Glomerular endothelial cell (primary cell): ENCODE measurements at regions not wholly inside any gene's neighbourhood (a gene's known extent, or its start where the extent isn't known, plus 50 kb on each side); places are given as distances from the start of the nearest gene placed in this dataset.

ENCODE experiments used
- DNase-seq: peaks from one replicate; pipeline ENCODE4 v3.0.0-alpha.2; 2011; ENCODE audit warnings: low read depth, low spot score; ENCODE audit errors: extremely low read depth

DNA sequence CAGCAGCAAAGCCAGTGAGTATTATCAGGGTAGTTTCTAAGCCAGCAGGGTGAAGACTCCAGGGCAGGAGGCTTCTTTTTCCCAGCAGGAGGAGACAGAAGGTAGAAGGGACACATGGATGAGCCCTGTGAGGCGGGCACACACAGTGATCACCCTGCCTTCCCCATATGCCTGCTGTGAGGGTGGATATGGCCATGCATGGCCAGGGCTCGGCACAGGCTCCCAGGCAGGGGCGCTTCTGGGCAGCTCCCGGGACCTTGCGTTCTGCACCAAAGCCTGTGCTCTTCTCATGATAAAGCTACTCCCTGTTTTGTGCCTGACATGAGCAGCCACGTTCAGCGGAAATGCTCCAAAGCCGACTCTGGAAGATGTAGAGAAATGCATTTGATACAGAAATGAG lies 807.2 kb downstream of the TYW1 start:
- DNase-seq: no peak

- no peak for DNase-seq
These were observed 809.4 kb downstream of the TYW1 start for GRCh38 chr7:67805921-67806471.

DNA sequence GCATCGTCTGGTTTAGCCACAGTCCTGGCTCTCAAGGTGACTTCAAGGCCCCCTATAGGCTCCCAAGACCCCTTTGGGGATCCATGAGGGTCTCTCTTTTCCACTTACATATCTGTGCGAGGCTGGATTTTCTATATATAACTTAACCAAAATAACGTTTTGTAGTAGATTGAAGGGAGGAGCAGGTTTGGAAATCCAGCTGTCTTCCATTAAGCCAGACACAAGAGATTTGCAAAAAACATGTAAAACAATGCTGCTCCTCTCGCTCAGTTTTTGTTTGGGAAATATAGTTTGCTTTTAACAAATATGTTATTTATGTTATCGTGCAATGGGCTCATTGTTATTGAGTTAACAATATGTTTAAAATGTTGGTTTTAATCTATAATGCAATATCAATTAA lies 811.2 kb downstream of the TYW1 start:
- DNase-seq: no peak

- no peak for DNase-seq
These were observed 813.0 kb downstream of the TYW1 start for GRCh38 chr7:67809586-67809985.

GRCh38 chr7:67813621-67814292 lies 817.1 kb downstream of the TYW1 start:
- no peak for DNase-seq

GRCh38 chr7:67817481-67817880 lies 820.8 kb downstream of the TYW1 start:
- DNase-seq: no peak

DNA sequence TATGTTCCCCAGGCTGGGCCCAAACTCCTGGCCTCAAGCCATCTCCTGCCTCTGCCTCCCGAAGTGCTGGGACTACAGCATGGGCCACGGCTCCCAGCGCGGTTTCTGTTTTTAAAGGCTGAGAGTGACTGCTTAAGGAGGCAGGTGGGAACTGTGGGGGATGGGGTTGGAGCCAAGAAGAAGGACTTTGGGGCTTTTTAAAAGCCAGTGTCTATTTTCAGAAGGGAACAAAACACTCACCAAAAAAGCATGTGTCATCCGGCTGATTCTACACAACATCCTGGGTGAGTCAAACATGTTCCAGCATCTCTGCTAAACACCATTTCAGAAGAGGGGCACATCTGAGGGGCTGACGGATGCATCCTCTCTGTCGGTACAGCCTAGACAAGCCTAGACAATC lies 824.5 kb downstream of the TYW1 start:
- no peak for DNase-seq

GRCh38 chr7:67823345-67823744 lies 826.7 kb downstream of the TYW1 start:
- DNase-seq: no peak

GRCh38 chr7:67825356-67825755 lies 828.7 kb downstream of the TYW1 start:
- no peak for DNase-seq

DNA sequence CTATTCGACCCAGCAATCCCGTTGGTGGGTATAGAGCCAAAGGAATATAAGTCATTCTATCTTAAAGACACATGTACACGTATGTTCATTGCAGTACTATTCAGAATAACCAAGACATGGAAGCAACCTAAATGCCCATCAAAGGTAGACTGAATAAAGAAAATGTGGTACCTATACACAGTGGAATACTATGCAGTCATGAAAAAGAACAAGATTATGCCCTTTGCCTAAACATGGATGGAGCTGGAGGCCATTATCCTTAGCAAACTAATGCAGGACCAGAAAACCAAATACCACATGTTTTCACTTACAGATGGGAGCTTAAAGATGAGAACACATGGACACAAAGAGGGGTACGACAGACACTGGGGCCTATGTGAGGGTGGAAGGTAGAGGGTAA lies 845.3 kb downstream of the TYW1 start:
- no peak for DNase-seq

- DNase-seq: no peak
These were observed 845.9 kb downstream of the TYW1 start for GRCh38 chr7:67842571-67842970.

- no peak for DNase-seq
These were observed 846.5 kb downstream of the TYW1 start for GRCh38 chr7:67843001-67843565.

DNA sequence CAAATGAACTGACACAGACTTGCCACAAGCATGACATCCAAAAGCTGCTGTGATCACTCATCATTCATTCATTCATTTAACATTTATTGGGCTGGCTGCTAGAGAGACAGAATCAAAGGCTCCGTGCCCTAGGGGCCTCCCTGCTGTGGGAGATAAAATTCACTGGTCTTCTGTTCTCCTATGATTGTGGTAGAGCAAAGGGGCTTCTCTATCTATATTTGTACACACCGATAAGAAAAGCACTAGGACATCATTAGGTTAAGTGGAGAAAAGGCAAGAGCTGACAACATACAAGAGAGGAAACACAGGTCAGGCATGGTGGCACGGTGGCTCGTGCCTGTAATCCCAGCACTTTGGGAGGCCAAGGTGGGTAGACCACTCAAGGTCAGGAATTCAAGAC lies 847.0 kb downstream of the TYW1 start:
- no peak for DNase-seq

- DNase-seq: no peak
These were observed 850.6 kb downstream of the TYW1 start for GRCh38 chr7:67847092-67847787.

DNA sequence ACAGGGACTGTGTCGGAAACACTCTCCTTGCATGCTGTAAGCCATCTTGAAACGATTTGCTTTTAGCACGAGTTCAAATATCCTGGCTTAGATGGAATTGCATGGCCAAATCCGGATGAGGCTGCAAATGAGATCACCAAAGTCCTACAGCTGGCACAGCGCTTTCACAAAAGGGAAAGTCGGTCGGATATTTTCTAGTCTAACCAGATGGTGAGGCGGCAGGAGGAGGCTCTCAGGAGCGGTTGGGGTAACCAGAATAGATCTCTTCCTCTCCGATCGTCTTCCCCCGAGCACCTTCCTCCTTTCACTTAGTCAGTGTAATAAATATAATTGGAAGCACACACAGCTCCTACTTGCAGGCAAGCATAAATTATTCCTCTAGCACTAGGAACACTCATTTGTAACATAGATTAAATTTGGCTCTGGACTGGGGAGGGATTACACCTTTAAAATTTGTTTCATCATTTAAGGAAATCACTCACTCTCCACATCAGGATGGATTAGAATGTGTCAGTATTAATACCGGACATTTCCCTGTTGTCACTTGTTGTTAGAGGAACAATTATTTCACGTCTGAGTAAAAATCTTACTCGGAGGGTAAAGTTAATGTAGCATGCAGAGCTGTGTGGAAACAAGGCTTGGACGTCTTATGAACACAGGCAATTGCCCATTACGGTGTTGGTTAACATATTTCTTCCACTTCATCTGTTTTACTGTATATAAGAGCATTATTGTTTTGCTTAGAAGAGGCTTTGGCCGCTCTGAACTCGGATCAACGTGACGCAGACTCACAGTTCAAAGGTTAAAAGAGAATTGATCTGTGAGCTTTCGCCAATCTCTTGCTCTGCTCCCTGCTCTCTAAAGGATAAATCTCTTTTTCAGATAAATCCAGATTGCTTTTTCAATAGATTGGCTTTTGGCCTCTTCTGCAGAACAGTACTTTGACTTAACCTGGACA lies 857.9 kb downstream of the TYW1 start:
- no peak for DNase-seq

- DNase-seq: no peak
These were observed 858.7 kb downstream of the TYW1 start for GRCh38 chr7:67855322-67855721.

DNA sequence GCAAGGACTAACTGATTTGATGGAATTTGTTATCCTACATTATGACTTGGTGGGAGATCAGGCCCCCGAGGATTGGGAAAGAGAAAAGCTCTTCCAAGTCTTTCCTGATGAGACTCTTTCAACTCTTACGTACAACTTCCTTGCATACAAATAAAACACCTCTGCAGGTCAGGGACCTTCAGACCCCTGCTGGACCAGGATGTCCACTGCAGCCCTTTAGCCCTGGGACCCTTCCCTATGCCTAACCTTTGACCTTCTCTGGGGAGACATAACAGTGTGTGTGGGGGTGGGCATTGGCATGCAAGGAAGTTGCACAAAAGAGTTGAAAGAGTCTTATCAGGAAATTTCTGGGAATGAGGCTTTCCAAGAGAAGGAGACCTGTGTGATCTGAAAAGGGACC lies 859.4 kb downstream of the TYW1 start:
- no peak for DNase-seq

- DNase-seq: no peak
These were observed 861.1 kb downstream of the TYW1 start for GRCh38 chr7:67857698-67858097.

DNA sequence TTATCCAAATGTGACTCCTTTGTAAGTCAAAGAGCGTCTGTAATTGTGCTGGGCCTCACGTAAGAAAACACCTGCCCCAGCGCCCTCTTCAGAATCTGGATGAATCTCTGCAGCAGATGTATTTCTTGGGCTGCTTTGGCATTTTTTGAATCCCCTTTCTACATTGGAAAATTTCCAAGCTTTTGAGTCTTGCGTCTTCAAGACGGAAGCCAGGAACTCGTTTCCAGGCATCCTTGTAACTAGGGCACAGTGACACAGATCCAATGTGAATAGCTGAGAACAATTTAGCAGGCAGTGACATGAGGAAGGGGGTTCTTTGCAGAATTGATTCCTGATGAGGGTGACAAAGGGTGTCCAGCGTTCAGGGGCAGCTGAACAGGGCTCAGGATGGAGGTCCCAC lies 862.3 kb downstream of the TYW1 start:
- no peak for DNase-seq

DNA sequence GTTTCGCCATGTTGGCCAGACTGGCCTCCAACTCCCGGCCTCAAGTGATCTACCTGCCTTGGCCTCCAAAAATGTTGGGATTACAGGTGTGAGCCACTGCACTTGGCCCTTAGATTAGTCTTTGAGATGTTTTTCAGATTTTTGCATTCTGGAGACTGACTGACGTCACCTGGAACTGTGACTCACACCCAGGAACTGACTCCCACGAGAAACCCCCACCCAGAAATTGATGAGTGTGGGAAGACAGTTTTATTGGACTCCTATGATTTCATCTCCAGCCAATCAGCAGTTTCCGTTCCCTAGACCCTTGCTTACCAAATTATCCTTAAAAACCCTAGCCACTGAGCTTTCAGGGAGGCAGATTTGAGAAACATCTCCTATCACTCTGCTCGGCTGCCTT lies 867.3 kb downstream of the TYW1 start:
- no peak for DNase-seq

DNA sequence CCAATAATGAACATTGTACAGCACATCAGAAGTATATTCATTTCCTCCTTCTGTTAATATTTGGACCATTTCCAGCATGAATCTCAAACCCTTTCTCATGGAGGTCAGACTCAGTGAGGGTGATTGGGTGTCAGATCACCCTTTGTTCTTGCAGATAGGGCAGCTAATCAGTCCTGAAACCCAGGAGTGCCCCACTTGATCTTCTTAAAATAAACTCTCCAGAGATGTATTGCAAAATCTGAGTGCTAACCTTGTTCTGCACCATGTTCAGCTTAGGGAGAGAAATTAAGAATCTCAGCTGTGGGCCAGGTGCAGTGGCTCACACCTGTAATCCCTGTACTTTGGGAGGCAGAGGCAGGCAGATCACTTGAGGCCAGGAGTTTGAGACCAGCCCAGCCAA lies 869.4 kb downstream of the TYW1 start:
- no peak for DNase-seq
